Thyroid gland (tissue), 4 donors: ENCODE measurements at regions not wholly inside any gene's neighbourhood (a gene's known extent, or its start where the extent isn't known, plus 50 kb on each side); places are given as distances from the start of the nearest gene placed in this dataset.

Experiments used
- POLR2A ChIP-seq, 2 donors: fragments of 450-650 bp; IDR thresholded peaks; one replicate each; pipeline ENCODE4 v1.6.1; 2017; ENCODE audit warnings: antibody characterized with exemption in 2 of 2, mild to moderate bottlenecking in 2 of 2, moderate library complexity in 1 of 2
- TF ChIP-seq, protein P1 (sequence below), 6 experiments: fragments of 200-600 bp in 3 of 6; fragments of 450-650 bp in 3 of 6; sonication (generic) in 3 of 6; IDR thresholded peaks; one replicate each; pipeline ENCODE4 v1.5.1; 2016 to 2019; ENCODE audit warnings: antibody characterized with exemption in 6 of 6, mild to moderate bottlenecking in 2 of 6, inconsistent platforms in 1 of 6, moderate library complexity in 1 of 6

GRCh38 chr21:31409831-31410487 lies 65.9 kb upstream of the TIAM1 start:
- TF ChIP-seq, protein P1, sequence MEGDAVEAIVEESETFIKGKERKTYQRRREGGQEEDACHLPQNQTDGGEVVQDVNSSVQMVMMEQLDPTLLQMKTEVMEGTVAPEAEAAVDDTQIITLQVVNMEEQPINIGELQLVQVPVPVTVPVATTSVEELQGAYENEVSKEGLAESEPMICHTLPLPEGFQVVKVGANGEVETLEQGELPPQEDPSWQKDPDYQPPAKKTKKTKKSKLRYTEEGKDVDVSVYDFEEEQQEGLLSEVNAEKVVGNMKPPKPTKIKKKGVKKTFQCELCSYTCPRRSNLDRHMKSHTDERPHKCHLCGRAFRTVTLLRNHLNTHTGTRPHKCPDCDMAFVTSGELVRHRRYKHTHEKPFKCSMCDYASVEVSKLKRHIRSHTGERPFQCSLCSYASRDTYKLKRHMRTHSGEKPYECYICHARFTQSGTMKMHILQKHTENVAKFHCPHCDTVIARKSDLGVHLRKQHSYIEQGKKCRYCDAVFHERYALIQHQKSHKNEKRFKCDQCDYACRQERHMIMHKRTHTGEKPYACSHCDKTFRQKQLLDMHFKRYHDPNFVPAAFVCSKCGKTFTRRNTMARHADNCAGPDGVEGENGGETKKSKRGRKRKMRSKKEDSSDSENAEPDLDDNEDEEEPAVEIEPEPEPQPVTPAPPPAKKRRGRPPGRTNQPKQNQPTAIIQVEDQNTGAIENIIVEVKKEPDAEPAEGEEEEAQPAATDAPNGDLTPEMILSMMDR (IDR thresholded peaks at IDR 0.05): no peak
- no peak for TF ChIP-seq POLR2A (IDR thresholded peaks at IDR 0.05)
